Right forelimb (tissue), 1 donor: ENCODE measurements at regions not wholly inside any gene's neighbourhood (a gene's known extent, or its start where the extent isn't known, plus 50 kb on each side); places are given as distances from the start of the nearest gene placed in this dataset.
A peak's percentile ranks its signal among the peaks of the same experiment; 100 is the strongest.
"Not testable (repeated sequence)": the region's sequence is repeated elsewhere in the genome, so short reads cannot be mapped to it uniquely, and the experiment has no call there.

ENCODE experiments used
- DNase-seq: peaks from one replicate; pipeline ENCODE4 v3.0.0-alpha.2; 2018

- DNase-seq = no peak
Observed at GRCh38 chr5:163569284-163569683, 63.9 kb downstream of the MAT2B start.

GRCh38 chr5:163571744-163572143 is 66.3 kb downstream of the MAT2B start:
- peak; percentile 53 for DNase-seq

- no peak for DNase-seq
Observed at GRCh38 chr5:163574472-163575440, 69.3 kb downstream of the MAT2B start.

GRCh38 chr5:163578652-163579051 is 73.2 kb downstream of the MAT2B start:
- no peak for DNase-seq

GRCh38 chr5:163579729-163580128 is 74.3 kb downstream of the MAT2B start:
- DNase-seq = no peak

GRCh38 chr5:163580516-163580915 is 75.1 kb downstream of the MAT2B start:
- DNase-seq = no peak

- not testable (repeated sequence) for DNase-seq
Observed at GRCh38 chr5:163583491-163584153, 78.2 kb downstream of the MAT2B start.

- no peak for DNase-seq
Observed at GRCh38 chr5:163585206-163585605, 79.8 kb downstream of the MAT2B start.

- no peak for DNase-seq
Observed at GRCh38 chr5:163586531-163586956, 81.1 kb downstream of the MAT2B start.

GRCh38 chr5:163594951-163595350 is 89.5 kb downstream of the MAT2B start:
- no peak for DNase-seq

GRCh38 chr5:163595932-163596607 is 90.7 kb downstream of the MAT2B start:
- no peak for DNase-seq

- no peak for DNase-seq
Observed at GRCh38 chr5:163596608-163597315, 91.3 kb downstream of the MAT2B start.

GRCh38 chr5:163604013-163604412 is 98.6 kb downstream of the MAT2B start:
- DNase-seq = no peak

- no peak for DNase-seq
Observed at GRCh38 chr5:163607256-163607655, 101.8 kb downstream of the MAT2B start.

- DNase-seq = no peak
Observed at GRCh38 chr5:163608621-163609020, 103.2 kb downstream of the MAT2B start.

- no peak for DNase-seq
Observed at GRCh38 chr5:163609910-163610309, 104.5 kb downstream of the MAT2B start.

- no peak for DNase-seq
Observed at GRCh38 chr5:163612358-163613149, 107.1 kb downstream of the MAT2B start.

- DNase-seq = no peak
Observed at GRCh38 chr5:163613150-163613442, 107.7 kb downstream of the MAT2B start.

GRCh38 chr5:163614787-163615186 is 109.4 kb downstream of the MAT2B start:
- no peak for DNase-seq

GRCh38 chr5:163619273-163619934 is 114.0 kb downstream of the MAT2B start:
- no peak for DNase-seq

GRCh38 chr5:163619951-163620350 is 114.5 kb downstream of the MAT2B start:
- no peak for DNase-seq

- no peak for DNase-seq
Observed at GRCh38 chr5:163622799-163623198, 117.4 kb downstream of the MAT2B start.
